GM20000 (cell line): ENCODE measurements at regions not wholly inside any gene's neighbourhood (a gene's known extent, or its start where the extent isn't known, plus 50 kb on each side); places are given as distances from the start of the nearest gene placed in this dataset.

Experiments used
- DNase-seq: peaks from one replicate; pipeline ENCODE4 v3.0.0; 2012; ENCODE audit warnings: low spot score
- CTCF ChIP-seq: IDR thresholded peaks from 2 replicates; pipeline ENCODE4 v1.5.1; 2012; ENCODE audit warnings: mild to moderate bottlenecking, control low read depth; ENCODE audit errors: extremely low read depth, missing control alignments

DNA sequence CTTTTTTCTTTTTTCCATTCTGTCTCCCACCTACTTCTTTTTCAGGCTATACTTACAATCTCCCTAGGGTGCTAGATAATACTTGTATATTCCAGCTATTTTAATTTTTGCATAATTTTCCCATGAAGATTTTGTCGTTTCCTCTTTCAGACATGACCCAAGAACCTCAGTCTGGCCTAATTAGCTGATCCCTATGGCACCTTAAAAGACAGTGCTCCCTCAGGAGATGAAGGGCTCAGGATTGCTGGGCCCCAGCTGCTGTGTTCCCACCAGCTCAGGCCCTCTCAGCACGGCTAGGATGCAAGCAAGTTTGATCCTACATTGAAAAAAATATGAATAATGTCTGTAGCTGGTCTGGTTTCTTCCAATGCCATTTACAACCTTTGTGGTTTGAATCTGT, 55.0 kb upstream of the RGS5 start:
- DNase-seq = no peak

GRCh38 chr1:163258181-163258580, 55.5 kb upstream of the RGS5 start:
- DNase-seq = no peak
- TF ChIP-seq CTCF = no peak

More for the DNA sequence above, 55.0 kb upstream of the RGS5 start:
- TF ChIP-seq CTCF = no peak

GRCh38 chr1:163263818-163264655, 57.7 kb upstream of the NUF2 start:
- no peak for TF ChIP-seq CTCF
- DNase-seq = peak; percentile 8

GRCh38 chr1:163265547-163265946, 56.2 kb upstream of the NUF2 start:
- TF ChIP-seq CTCF = no peak
- DNase-seq = no peak

DNA sequence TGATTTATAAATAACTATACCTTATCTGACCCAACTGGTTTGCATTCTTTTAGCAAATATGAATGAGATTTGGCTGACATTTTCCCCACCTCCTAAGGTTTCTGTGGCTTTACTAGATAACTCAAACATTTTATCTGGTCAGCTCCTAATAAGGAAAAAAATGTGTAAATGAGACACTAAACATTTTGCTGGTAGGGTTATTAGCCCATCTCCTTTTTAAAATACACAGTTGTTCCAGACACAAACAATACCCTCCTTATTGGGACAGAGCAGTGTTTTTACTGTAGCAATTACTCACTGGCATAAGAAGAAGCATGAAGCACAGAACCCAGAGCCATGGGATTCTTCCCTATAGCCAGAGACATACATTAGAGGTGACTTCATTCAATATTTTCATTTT, 53.8 kb upstream of the NUF2 start:
- TF ChIP-seq CTCF = no peak
- DNase-seq = no peak

DNA sequence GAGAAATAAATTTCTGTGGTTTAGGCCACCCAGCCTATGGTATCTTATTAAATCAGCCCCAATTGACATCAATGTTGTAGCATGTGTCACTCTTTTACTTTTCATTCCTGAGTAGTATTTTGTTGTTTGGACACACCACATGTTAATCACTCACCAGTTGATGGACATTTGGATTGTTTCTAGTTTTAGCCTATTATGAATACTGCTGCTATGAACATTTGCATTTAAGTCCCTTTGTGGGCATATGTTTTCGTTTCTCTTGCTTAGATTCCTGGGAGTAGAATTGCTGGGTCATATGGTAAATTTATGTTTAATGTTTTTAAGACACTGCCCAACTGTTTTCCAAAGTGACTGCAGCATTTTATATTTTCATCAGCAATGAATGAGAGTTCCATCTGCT, 50.2 kb upstream of the NUF2 start:
- DNase-seq = no peak
- TF ChIP-seq CTCF = no peak
